ENCODE measurements at regions not wholly inside any gene's neighbourhood (a gene's known extent, or its start where the extent isn't known, plus 50 kb on each side); places are given as distances from the start of the nearest gene placed in this dataset.
A peak's percentile ranks its signal among the peaks of the same experiment; 100 is the strongest.

GRCh38 chr1:2911421-2912178 is 109.7 kb upstream of the ACTRT2 start:
- no peak overlapping the region for H3K27ac ChIP-seq (ENCODE audit: low read depth, low read length)
- peak in 2 of 6 donors; percentile 86 to 94 for DNase-seq (ENCODE audit: low read depth in 4 of 6, low spot score in 6 of 6)
- H3K4me1 ChIP-seq (ENCODE audit: control insufficient read depth, insufficient read depth, low read length), result peaks cover 45% of the 10 kb centered on the region
- no peaks in the 10 kb centered on the region for H3K9me3 ChIP-seq (ENCODE audit: control insufficient read depth, insufficient read depth, low read length)
- no peaks in the 10 kb centered on the region for H3K27me3 ChIP-seq (ENCODE audit: control insufficient read depth, insufficient read depth, low read length)
- peaks cover 2% of the 10 kb centered on the region for H3K36me3 ChIP-seq (ENCODE audit: control insufficient read depth, insufficient read depth, low read length)
- H3K4me3 ChIP-seq (ENCODE audit: low read depth, low read length), result no peak overlapping the region
- 68% methylated on average over 30 of the region's 31 CpGs for WGBS (ENCODE audit: insufficient coverage)

- WGBS (ENCODE audit: insufficient coverage), result 72% methylated on average over 7 of the region's 16 CpGs
- no peak for DNase-seq (ENCODE audit: low read depth in 4 of 6, low spot score in 6 of 6)
- Histone ChIP-seq H3K36me3 (ENCODE audit: control insufficient read depth, insufficient read depth, low read length) (peaks cover 2% of the 10 kb centered on the region), H3K4me1 (ENCODE audit: control insufficient read depth, insufficient read depth, low read length) (peaks cover 36% of the 10 kb centered on the region), H3K9me3 (ENCODE audit: control insufficient read depth, insufficient read depth, low read length) (no peaks in the 10 kb centered on the region), H3K27me3 (ENCODE audit: control insufficient read depth, insufficient read depth, low read length) (no peaks in the 10 kb centered on the region), H3K27ac (ENCODE audit: low read depth, low read length) (no peak overlapping the region), H3K4me3 (ENCODE audit: low read depth, low read length) (no peak overlapping the region)
These were observed 108.7 kb upstream of the ACTRT2 start for GRCh38 chr1:2912424-2913061.

GRCh38 chr1:2913091-2913490 is 108.2 kb upstream of the ACTRT2 start:
- Histone ChIP-seq H3K4me1 (ENCODE audit: control insufficient read depth, insufficient read depth, low read length) (peaks cover 36% of the 10 kb centered on the region), H3K36me3 (ENCODE audit: control insufficient read depth, insufficient read depth, low read length) (peaks cover 2% of the 10 kb centered on the region), H3K27me3 (ENCODE audit: control insufficient read depth, insufficient read depth, low read length) (no peaks in the 10 kb centered on the region), H3K4me3 (ENCODE audit: low read depth, low read length) (no peak overlapping the region), H3K27ac (ENCODE audit: low read depth, low read length) (no peak overlapping the region), H3K9me3 (ENCODE audit: control insufficient read depth, insufficient read depth, low read length) (no peaks in the 10 kb centered on the region)
- DNase-seq (ENCODE audit: low read depth in 4 of 6, low spot score in 6 of 6), result no peak
- WGBS (ENCODE audit: insufficient coverage), result 82% methylated on average over 15 of the region's 15 CpGs

GRCh38 chr1:2914702-2915101 is 106.6 kb upstream of the ACTRT2 start:
- peaks cover 46% of the 10 kb centered on the region for H3K4me1 ChIP-seq (ENCODE audit: control insufficient read depth, insufficient read depth, low read length)
- H3K27me3 ChIP-seq (ENCODE audit: control insufficient read depth, insufficient read depth, low read length), result no peaks in the 10 kb centered on the region
- DNase-seq (ENCODE audit: low read depth in 4 of 6, low spot score in 6 of 6), result peak in 2 of 6 donors; percentile 58 to 71
- no peaks in the 10 kb centered on the region for H3K9me3 ChIP-seq (ENCODE audit: control insufficient read depth, insufficient read depth, low read length)
- H3K36me3 ChIP-seq (ENCODE audit: control insufficient read depth, insufficient read depth, low read length), result peaks cover 2% of the 10 kb centered on the region
- 33% methylated on average over 2 of the region's 6 CpGs for WGBS (ENCODE audit: insufficient coverage)
- no peak overlapping the region for H3K27ac ChIP-seq (ENCODE audit: low read depth, low read length)
- no peak overlapping the region for H3K4me3 ChIP-seq (ENCODE audit: low read depth, low read length)

GRCh38 chr1:2916153-2916552 is 105.1 kb upstream of the ACTRT2 start:
- Histone ChIP-seq H3K36me3 (ENCODE audit: control insufficient read depth, insufficient read depth, low read length) (no peaks in the 10 kb centered on the region), H3K27me3 (ENCODE audit: control insufficient read depth, insufficient read depth, low read length) (no peaks in the 10 kb centered on the region), H3K27ac (ENCODE audit: low read depth, low read length) (no peak overlapping the region), H3K4me1 (ENCODE audit: control insufficient read depth, insufficient read depth, low read length) (peaks cover 42% of the 10 kb centered on the region), H3K4me3 (ENCODE audit: low read depth, low read length) (no peak overlapping the region), H3K9me3 (ENCODE audit: control insufficient read depth, insufficient read depth, low read length) (no peaks in the 10 kb centered on the region)
- 97% methylated on average over 3 of the region's 3 CpGs for WGBS (ENCODE audit: insufficient coverage)
- DNase-seq (ENCODE audit: low read depth in 4 of 6, low spot score in 6 of 6), result no peak

GRCh38 chr1:2916706-2917105 is 104.6 kb upstream of the ACTRT2 start:
- Histone ChIP-seq H3K4me3 (ENCODE audit: low read depth, low read length) (no peak overlapping the region), H3K4me1 (ENCODE audit: control insufficient read depth, insufficient read depth, low read length) (peaks cover 37% of the 10 kb centered on the region), H3K9me3 (ENCODE audit: control insufficient read depth, insufficient read depth, low read length) (no peaks in the 10 kb centered on the region), H3K36me3 (ENCODE audit: control insufficient read depth, insufficient read depth, low read length) (no peaks in the 10 kb centered on the region), H3K27ac (ENCODE audit: low read depth, low read length) (no peak overlapping the region), H3K27me3 (ENCODE audit: control insufficient read depth, insufficient read depth, low read length) (no peaks in the 10 kb centered on the region)
- no peak for DNase-seq (ENCODE audit: low read depth in 4 of 6, low spot score in 6 of 6)
- WGBS (ENCODE audit: insufficient coverage), result 88% methylated on average over 19 of the region's 19 CpGs

- Histone ChIP-seq H3K27ac (ENCODE audit: low read depth, low read length) (no peak overlapping the region), H3K36me3 (ENCODE audit: control insufficient read depth, insufficient read depth, low read length) (no peaks in the 10 kb centered on the region), H3K27me3 (ENCODE audit: control insufficient read depth, insufficient read depth, low read length) (no peaks in the 10 kb centered on the region), H3K4me1 (ENCODE audit: control insufficient read depth, insufficient read depth, low read length) (peaks cover 37% of the 10 kb centered on the region), H3K9me3 (ENCODE audit: control insufficient read depth, insufficient read depth, low read length) (no peaks in the 10 kb centered on the region), H3K4me3 (ENCODE audit: low read depth, low read length) (no peak overlapping the region)
- peak in 1 of 6 donors; percentile 5 for DNase-seq (ENCODE audit: low read depth in 4 of 6, low spot score in 6 of 6)
- 81% methylated on average over 13 of the region's 17 CpGs for WGBS (ENCODE audit: insufficient coverage)
These were observed 104.0 kb upstream of the ACTRT2 start for GRCh38 chr1:2917284-2917683.

GRCh38 chr1:2918441-2918840 is 102.8 kb upstream of the ACTRT2 start:
- no peak overlapping the region for H3K4me3 ChIP-seq (ENCODE audit: low read depth, low read length)
- H3K9me3 ChIP-seq (ENCODE audit: control insufficient read depth, insufficient read depth, low read length), result no peaks in the 10 kb centered on the region
- DNase-seq (ENCODE audit: low read depth in 4 of 6, low spot score in 6 of 6), result peak in 1 of 6 donors; percentile 14
- no peaks in the 10 kb centered on the region for H3K36me3 ChIP-seq (ENCODE audit: control insufficient read depth, insufficient read depth, low read length)
- H3K4me1 ChIP-seq (ENCODE audit: control insufficient read depth, insufficient read depth, low read length), result peaks cover 28% of the 10 kb centered on the region
- H3K27ac ChIP-seq (ENCODE audit: low read depth, low read length), result no peak overlapping the region
- no peaks in the 10 kb centered on the region for H3K27me3 ChIP-seq (ENCODE audit: control insufficient read depth, insufficient read depth, low read length)
- 83% methylated on average over 16 of the region's 16 CpGs for WGBS (ENCODE audit: insufficient coverage)

- Histone ChIP-seq H3K36me3 (ENCODE audit: control insufficient read depth, insufficient read depth, low read length) (no peaks in the 10 kb centered on the region), H3K27me3 (ENCODE audit: control insufficient read depth, insufficient read depth, low read length) (no peaks in the 10 kb centered on the region), H3K9me3 (ENCODE audit: control insufficient read depth, insufficient read depth, low read length) (no peaks in the 10 kb centered on the region), H3K27ac (ENCODE audit: low read depth, low read length) (no peak overlapping the region), H3K4me3 (ENCODE audit: low read depth, low read length) (no peak overlapping the region), H3K4me1 (ENCODE audit: control insufficient read depth, insufficient read depth, low read length) (peaks cover 21% of the 10 kb centered on the region)
- DNase-seq (ENCODE audit: low read depth in 4 of 6, low spot score in 6 of 6), result peak in 1 of 6 donors; percentile 34
- 59% methylated on average over 11 of the region's 17 CpGs for WGBS (ENCODE audit: insufficient coverage)
These were observed 101.4 kb upstream of the ACTRT2 start for GRCh38 chr1:2919841-2920240.
